K562 (cell line): ENCODE measurements at regions not wholly inside any gene's neighbourhood (a gene's known extent, or its start where the extent isn't known, plus 50 kb on each side); places are given as distances from the start of the nearest gene placed in this dataset.

ENCODE experiments used
- EHMT2 ChIP-seq: fragments of 450-650 bp; IDR thresholded peaks from 2 replicates; pipeline ENCODE4 v1.6.1; 2018; ENCODE audit warnings: antibody characterized with exemption
- MAFF ChIP-seq: IDR thresholded peaks from 2 replicates; pipeline ENCODE4 v1.6.1; 2012; ENCODE audit warnings: low read length, improper control_type of control experiment
- MAFK ChIP-seq: IDR thresholded peaks from 2 replicates; pipeline ENCODE4 v1.6.1; 2011; ENCODE audit warnings: low read length, improper control_type of control experiment
- PCBP1 ChIP-seq: fragments of 200-400 bp; formaldehyde crosslinking; IDR thresholded peaks from 2 replicates; pipeline ENCODE4 v1.6.1; 2018; ENCODE audit warnings: mild to moderate bottlenecking, low read depth, low read length; ENCODE audit not compliant: poor library complexity, severe bottlenecking
- PHTF2 ChIP-seq: fragments of 250-450 bp; sonication (Bioruptor Pico); IDR thresholded peaks from 2 replicates; pipeline ENCODE4 v1.5.0; 2021; ENCODE audit warnings: mild to moderate bottlenecking
- SNRNP70 ChIP-seq: fragments of 200-400 bp; formaldehyde crosslinking; optimal IDR thresholded peaks from 2 replicates; pipeline ENCODE3; 2017; ENCODE audit warnings: low read depth, low read length
- U2AF1 ChIP-seq: fragments of 200-400 bp; formaldehyde crosslinking; optimal IDR thresholded peaks from 2 replicates; pipeline ENCODE3; 2017; ENCODE audit warnings: mild to moderate bottlenecking, low read depth, low read length, moderate library complexity
- ZNF707 ChIP-seq: fragments of 250-450 bp; sonication (Bioruptor Pico); conservative IDR thresholded peaks from 2 replicates; pipeline ENCODE4 v1.8.0; 2022; ENCODE audit warnings: inconsistent platforms, mild to moderate bottlenecking, moderate library complexity
- TF ChIP-seq, protein P1 (sequence below): sonication (generic); formaldehyde crosslinking; IDR thresholded peaks from 2 replicates; pipeline ENCODE4 v1.4.0; 2020; ENCODE audit warnings: mild to moderate bottlenecking, missing genetic modification reagents
- TF ChIP-seq, protein P2 (sequence below): sonication (generic); formaldehyde crosslinking; IDR thresholded peaks from 2 replicates; pipeline ENCODE4 v1.8.0; 2023; ENCODE audit warnings: mild to moderate bottlenecking, missing genetic modification reagents
- TF ChIP-seq, protein P3 (sequence below), 2 experiments: fragments of 450-650 bp in 1 of 2; sonication (generic) in 1 of 2; formaldehyde crosslinking in 1 of 2; IDR thresholded peaks in 1 of 2; conservative IDR thresholded peaks in 1 of 2; 2 replicates each; pipeline versions ENCODE4 v1.6.1 to v1.8.1; 2016 to 2023; ENCODE audit warnings: mild to moderate bottlenecking in 2 of 2, moderate library complexity in 2 of 2, inconsistent platforms in 1 of 2, missing genetic modification reagents in 1 of 2
- TF ChIP-seq, protein P4 (sequence below): fragments of 250-450 bp; sonication (Bioruptor Pico); IDR thresholded peaks from 2 replicates; pipeline ENCODE4 v1.9.0; 2021; ENCODE audit warnings: mild to moderate bottlenecking

DNA sequence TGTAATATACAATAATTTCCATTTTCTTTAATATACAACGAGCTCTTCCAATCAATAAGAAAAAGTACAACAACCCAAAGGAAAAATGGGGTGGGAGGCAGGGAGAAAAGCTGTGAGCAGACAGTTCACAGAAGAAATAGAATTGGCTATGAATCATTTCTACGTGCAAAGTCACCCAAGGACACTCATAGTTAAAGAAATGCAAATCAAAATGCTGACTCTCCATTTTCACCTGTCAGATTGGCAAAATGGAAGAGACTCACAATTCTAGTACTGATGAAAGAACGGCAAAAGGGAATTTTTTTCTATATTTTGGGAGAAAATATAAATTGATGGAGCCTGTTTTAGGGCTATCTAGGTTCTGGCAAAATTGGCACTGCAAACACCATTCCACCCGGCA lies 116.3 kb upstream of the MEF2A start (continued):
- TF ChIP-seq, protein P1, sequence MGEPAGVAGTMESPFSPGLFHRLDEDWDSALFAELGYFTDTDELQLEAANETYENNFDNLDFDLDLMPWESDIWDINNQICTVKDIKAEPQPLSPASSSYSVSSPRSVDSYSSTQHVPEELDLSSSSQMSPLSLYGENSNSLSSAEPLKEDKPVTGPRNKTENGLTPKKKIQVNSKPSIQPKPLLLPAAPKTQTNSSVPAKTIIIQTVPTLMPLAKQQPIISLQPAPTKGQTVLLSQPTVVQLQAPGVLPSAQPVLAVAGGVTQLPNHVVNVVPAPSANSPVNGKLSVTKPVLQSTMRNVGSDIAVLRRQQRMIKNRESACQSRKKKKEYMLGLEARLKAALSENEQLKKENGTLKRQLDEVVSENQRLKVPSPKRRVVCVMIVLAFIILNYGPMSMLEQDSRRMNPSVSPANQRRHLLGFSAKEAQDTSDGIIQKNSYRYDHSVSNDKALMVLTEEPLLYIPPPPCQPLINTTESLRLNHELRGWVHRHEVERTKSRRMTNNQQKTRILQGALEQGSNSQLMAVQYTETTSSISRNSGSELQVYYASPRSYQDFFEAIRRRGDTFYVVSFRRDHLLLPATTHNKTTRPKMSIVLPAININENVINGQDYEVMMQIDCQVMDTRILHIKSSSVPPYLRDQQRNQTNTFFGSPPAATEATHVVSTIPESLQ: no peak
- TF ChIP-seq MAFK: 0 out of 2 replicates have a peak, but pooled peaks have one; percentile 25
- TF ChIP-seq, protein P2, sequence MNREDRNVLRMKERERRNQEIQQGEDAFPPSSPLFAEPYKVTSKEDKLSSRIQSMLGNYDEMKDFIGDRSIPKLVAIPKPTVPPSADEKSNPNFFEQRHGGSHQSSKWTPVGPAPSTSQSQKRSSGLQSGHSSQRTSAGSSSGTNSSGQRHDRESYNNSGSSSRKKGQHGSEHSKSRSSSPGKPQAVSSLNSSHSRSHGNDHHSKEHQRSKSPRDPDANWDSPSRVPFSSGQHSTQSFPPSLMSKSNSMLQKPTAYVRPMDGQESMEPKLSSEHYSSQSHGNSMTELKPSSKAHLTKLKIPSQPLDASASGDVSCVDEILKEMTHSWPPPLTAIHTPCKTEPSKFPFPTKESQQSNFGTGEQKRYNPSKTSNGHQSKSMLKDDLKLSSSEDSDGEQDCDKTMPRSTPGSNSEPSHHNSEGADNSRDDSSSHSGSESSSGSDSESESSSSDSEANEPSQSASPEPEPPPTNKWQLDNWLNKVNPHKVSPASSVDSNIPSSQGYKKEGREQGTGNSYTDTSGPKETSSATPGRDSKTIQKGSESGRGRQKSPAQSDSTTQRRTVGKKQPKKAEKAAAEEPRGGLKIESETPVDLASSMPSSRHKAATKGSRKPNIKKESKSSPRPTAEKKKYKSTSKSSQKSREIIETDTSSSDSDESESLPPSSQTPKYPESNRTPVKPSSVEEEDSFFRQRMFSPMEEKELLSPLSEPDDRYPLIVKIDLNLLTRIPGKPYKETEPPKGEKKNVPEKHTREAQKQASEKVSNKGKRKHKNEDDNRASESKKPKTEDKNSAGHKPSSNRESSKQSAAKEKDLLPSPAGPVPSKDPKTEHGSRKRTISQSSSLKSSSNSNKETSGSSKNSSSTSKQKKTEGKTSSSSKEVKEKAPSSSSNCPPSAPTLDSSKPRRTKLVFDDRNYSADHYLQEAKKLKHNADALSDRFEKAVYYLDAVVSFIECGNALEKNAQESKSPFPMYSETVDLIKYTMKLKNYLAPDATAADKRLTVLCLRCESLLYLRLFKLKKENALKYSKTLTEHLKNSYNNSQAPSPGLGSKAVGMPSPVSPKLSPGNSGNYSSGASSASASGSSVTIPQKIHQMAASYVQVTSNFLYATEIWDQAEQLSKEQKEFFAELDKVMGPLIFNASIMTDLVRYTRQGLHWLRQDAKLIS: no peak
- TF ChIP-seq MAFF: peak; percentile 65
- TF ChIP-seq, protein P3, sequence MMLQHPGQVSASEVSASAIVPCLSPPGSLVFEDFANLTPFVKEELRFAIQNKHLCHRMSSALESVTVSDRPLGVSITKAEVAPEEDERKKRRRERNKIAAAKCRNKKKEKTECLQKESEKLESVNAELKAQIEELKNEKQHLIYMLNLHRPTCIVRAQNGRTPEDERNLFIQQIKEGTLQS (IDR thresholded peaks at IDR 0.05): no peak
- TF ChIP-seq, protein P3 (CRISPR knock-in tag; conservative IDR thresholded peaks at IDR 0.05): no peak
- TF ChIP-seq ZNF707 (CRISPR knock-in tag): no peak
- TF ChIP-seq, protein P4, sequence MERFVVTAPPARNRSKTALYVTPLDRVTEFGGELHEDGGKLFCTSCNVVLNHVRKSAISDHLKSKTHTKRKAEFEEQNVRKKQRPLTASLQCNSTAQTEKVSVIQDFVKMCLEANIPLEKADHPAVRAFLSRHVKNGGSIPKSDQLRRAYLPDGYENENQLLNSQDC (CRISPR knock-in tag): no peak
- TF ChIP-seq SNRNP70: no peak
- no peak for TF ChIP-seq EHMT2
- TF ChIP-seq PHTF2 (CRISPR knock-in tag): no peak
- no peak for TF ChIP-seq U2AF1
- TF ChIP-seq PCBP1: no peak
